ENCODE measurements at regions not wholly inside any gene's neighbourhood (a gene's known extent, or its start where the extent isn't known, plus 50 kb on each side); places are given as distances from the start of the nearest gene placed in this dataset.

DNA sequence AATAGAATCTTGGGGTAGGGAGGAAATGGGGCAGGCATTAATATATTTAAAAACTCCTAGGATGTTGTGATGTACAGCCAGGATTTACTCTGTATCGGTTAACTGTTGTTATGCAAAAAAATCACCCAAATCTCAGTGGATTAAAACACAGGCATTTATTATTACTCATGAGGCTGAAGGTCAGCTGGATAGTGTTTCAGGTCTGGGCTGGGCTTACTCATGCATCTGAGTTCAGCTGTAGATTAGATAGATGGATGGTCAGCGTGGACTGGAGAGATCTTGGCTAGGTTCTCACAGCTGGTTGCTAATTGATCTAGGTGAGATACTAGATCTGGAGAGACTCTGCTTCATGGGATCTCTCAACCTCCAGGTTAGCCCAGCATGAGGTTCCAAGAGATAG, 131.4 kb downstream of the BTBD3 start:
- TF ChIP-seq EZH2 (IDR thresholded peaks at IDR 0.05): no peak
- H3K9me3 ChIP-seq (ENCODE audit: low read depth): no peaks in the 10 kb centered on the region
- no peaks in the 10 kb centered on the region for H3K36me3 ChIP-seq
- Mint-ChIP-seq H3K4me3 (no peak overlapping the region), H3K9me3 (no peaks in the 10 kb centered on the region), H3K27me3 (ENCODE audit: insufficient read depth, low read depth) (no peaks in the 10 kb centered on the region), H3K27ac (no peak overlapping the region), H3K36me3 (no peaks in the 10 kb centered on the region), H3K4me1 (no peaks in the 10 kb centered on the region)
- H3K9ac ChIP-seq: no peak overlapping the region
- no peaks in the 10 kb centered on the region for H3K79me2 ChIP-seq (ENCODE audit: low read depth)
- H4K20me1 ChIP-seq (ENCODE audit: low read depth): no peaks in the 10 kb centered on the region
- no peak overlapping the region for H2AFZ ChIP-seq (replicated peaks)
- no peak overlapping the region for H3K27ac ChIP-seq
- no peaks in the 10 kb centered on the region for H3K27me3 ChIP-seq
- DNase-seq (ENCODE audit: low spot score): no peak
- H3K4me1 ChIP-seq: no peaks in the 10 kb centered on the region
- no peak overlapping the region for H3K4me3 ChIP-seq
- H3K4me2 ChIP-seq: no peak overlapping the region
- no peaks in the 10 kb centered on the region for H3F3A ChIP-seq (ENCODE audit: low read depth)

DNA sequence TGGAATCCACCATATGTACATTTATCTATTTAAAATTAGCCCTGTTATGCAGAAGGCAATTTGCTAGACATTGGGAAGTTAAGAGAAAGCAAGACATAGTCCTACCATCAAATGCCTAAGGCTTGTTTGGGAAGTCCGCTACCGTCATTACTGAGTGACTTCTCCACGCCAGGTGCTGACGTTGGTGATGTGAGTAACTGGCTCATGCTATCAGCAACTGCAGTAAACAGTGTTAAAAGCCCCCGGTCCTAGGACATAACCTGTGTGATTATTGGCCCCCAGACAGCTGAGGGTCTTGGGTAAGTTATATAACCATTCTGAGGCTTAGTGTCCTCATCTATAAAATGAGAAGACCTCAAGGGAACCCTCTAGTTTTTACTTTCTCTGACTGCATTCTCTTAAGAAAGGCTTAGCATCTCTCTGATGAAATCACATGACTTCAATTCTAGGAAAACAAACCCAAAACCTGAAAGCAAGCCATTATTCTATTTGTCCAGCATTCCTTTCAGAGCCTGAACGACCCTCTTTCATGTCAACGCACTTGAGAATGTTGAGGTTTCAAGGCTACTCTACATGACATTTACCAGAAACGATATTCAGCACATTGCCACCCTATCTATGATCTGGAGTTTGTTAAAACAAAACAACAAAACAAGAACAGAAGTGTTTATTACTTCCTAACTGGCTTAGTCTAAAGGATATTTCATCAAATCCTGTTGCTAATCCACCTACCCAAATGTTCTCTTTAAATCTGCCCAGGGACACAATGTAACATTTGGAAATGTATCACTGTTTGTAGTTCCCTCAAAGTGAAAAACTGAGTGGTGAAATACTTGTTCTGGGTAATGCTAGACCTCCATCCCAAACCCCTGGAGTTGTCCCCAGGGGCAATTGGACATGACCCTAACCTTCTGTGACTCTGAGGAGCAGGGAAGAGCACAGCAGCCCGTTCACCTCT, 133.8 kb downstream of the BTBD3 start:
- H3K79me2 ChIP-seq (ENCODE audit: low read depth): no peaks in the 10 kb centered on the region
- no peak overlapping the region for H3K4me3 ChIP-seq
- no peak overlapping the region for H3K4me3 Mint-ChIP-seq
- H3K4me1 ChIP-seq: no peaks in the 10 kb centered on the region
- H3K9ac ChIP-seq: no peak overlapping the region
- no peak for TF ChIP-seq EZH2phosphoT487 (IDR thresholded peaks at IDR 0.05)
- no peak for TF ChIP-seq EZH2 (IDR thresholded peaks at IDR 0.05)
- TF ChIP-seq, protein P1, sequence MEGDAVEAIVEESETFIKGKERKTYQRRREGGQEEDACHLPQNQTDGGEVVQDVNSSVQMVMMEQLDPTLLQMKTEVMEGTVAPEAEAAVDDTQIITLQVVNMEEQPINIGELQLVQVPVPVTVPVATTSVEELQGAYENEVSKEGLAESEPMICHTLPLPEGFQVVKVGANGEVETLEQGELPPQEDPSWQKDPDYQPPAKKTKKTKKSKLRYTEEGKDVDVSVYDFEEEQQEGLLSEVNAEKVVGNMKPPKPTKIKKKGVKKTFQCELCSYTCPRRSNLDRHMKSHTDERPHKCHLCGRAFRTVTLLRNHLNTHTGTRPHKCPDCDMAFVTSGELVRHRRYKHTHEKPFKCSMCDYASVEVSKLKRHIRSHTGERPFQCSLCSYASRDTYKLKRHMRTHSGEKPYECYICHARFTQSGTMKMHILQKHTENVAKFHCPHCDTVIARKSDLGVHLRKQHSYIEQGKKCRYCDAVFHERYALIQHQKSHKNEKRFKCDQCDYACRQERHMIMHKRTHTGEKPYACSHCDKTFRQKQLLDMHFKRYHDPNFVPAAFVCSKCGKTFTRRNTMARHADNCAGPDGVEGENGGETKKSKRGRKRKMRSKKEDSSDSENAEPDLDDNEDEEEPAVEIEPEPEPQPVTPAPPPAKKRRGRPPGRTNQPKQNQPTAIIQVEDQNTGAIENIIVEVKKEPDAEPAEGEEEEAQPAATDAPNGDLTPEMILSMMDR (IDR thresholded peaks at IDR 0.05): no peak
- no peaks in the 10 kb centered on the region for H3K27me3 ChIP-seq
- H3K4me2 ChIP-seq: no peak overlapping the region
- no peaks in the 10 kb centered on the region for H3K9me3 Mint-ChIP-seq
- H3K36me3 ChIP-seq: no peaks in the 10 kb centered on the region
- H3K4me1 Mint-ChIP-seq: peaks cover 4% of the 10 kb centered on the region
- no peak for DNase-seq (ENCODE audit: low spot score)
- no peaks in the 10 kb centered on the region for H4K20me1 ChIP-seq (ENCODE audit: low read depth)
- no peak overlapping the region for H3K27ac ChIP-seq
- no peaks in the 10 kb centered on the region for H3F3A ChIP-seq (ENCODE audit: low read depth)
- H3K27ac Mint-ChIP-seq: no peak overlapping the region
- H3K27me3 Mint-ChIP-seq (ENCODE audit: insufficient read depth, low read depth): no peaks in the 10 kb centered on the region
- no peaks in the 10 kb centered on the region for H3K9me3 ChIP-seq (ENCODE audit: low read depth)
- H3K36me3 Mint-ChIP-seq: no peaks in the 10 kb centered on the region
- H2AFZ ChIP-seq (replicated peaks): no peak overlapping the region

DNA sequence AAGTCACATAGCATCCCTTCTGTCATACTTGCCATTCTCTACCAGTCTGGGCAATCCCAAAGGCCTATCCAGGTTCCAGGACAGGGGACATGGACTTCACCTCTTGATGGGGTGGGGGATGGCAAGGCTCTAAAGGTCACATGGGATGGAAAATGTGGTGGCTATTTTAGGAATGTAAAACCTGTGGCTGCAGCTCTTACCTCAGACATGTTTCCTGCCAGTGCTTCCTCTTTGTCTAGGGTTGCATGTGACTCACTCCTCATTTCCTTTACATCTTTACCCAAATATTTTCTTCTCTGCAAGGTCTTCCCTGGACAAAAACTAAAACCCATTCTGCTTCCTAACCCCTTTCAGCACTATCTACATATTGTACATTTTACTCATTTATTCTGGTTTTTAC, 135.7 kb downstream of the BTBD3 start:
- Histone ChIP-seq H3K4me1 (peaks cover 13% of the 10 kb centered on the region), H3K4me3 (no peak overlapping the region), H3K36me3 (no peaks in the 10 kb centered on the region), H2AFZ (replicated peaks) (no peak overlapping the region), H3K9me3 (ENCODE audit: low read depth) (no peaks in the 10 kb centered on the region), H3K79me2 (ENCODE audit: low read depth) (no peaks in the 10 kb centered on the region), H3K4me2 (no peak overlapping the region), H4K20me1 (ENCODE audit: low read depth) (no peaks in the 10 kb centered on the region), H3K9ac (no peak overlapping the region), H3K27me3 (no peaks in the 10 kb centered on the region), H3F3A (ENCODE audit: low read depth) (no peaks in the 10 kb centered on the region), H3K27ac (no peak overlapping the region)
- Mint-ChIP-seq H3K36me3 (no peaks in the 10 kb centered on the region), H3K27me3 (ENCODE audit: insufficient read depth, low read depth) (no peaks in the 10 kb centered on the region), H3K4me3 (no peak overlapping the region), H3K27ac (no peak overlapping the region), H3K4me1 (peaks cover 22% of the 10 kb centered on the region), H3K9me3 (no peaks in the 10 kb centered on the region)
- DNase-seq (ENCODE audit: low spot score): no peak
- TF ChIP-seq EZH2phosphoT487 (IDR thresholded peaks at IDR 0.05): no peak
- TF ChIP-seq, protein P1 (IDR thresholded peaks at IDR 0.05): no peak
- no peak for TF ChIP-seq EZH2 (IDR thresholded peaks at IDR 0.05)

DNA sequence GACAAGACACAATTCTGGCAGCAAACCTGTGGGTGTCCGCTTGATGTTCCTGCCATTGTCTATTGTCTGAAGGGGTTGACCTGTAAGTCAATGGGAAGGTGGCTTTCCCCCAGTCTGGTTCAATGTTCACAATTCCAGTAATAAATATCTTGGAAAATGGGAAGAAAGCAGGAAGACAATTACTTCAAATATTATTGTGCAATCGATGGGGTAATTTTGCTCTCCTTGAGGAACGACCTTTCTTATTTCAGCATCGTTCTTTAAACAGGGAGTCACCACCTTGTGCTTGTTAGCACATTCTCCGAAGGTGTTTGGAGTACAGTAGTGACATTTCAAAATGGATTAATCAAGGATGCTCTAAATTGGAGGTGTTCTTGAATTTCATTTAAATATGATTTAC, 136.9 kb downstream of the BTBD3 start:
- peaks cover 13% of the 10 kb centered on the region for H3K4me1 ChIP-seq
- no peaks in the 10 kb centered on the region for H3K9me3 ChIP-seq (ENCODE audit: low read depth)
- no peak overlapping the region for H3K4me2 ChIP-seq
- Mint-ChIP-seq H3K4me1 (peaks cover 25% of the 10 kb centered on the region), H3K36me3 (no peaks in the 10 kb centered on the region), H3K9me3 (peaks cover 6% of the 10 kb centered on the region), H3K27me3 (ENCODE audit: insufficient read depth, low read depth) (peaks cover 1% of the 10 kb centered on the region), H3K27ac (no peak overlapping the region), H3K4me3 (no peak overlapping the region)
- no peaks in the 10 kb centered on the region for H4K20me1 ChIP-seq (ENCODE audit: low read depth)
- no peak overlapping the region for H3K4me3 ChIP-seq
- H3K36me3 ChIP-seq: no peaks in the 10 kb centered on the region
- H3K27me3 ChIP-seq: no peaks in the 10 kb centered on the region
- no peaks in the 10 kb centered on the region for H3K79me2 ChIP-seq (ENCODE audit: low read depth)
- no peak overlapping the region for H3K9ac ChIP-seq
- H3K27ac ChIP-seq: no peak overlapping the region
- TF ChIP-seq, protein P1 (IDR thresholded peaks at IDR 0.05): no peak
- TF ChIP-seq EZH2phosphoT487 (IDR thresholded peaks at IDR 0.05): no peak
- no peak for TF ChIP-seq EZH2 (IDR thresholded peaks at IDR 0.05)
- no peak for DNase-seq (ENCODE audit: low spot score)
- no peak overlapping the region for H2AFZ ChIP-seq (replicated peaks)
- no peaks in the 10 kb centered on the region for H3F3A ChIP-seq (ENCODE audit: low read depth)
